H54 (cell line): ENCODE measurements at regions not wholly inside any gene's neighbourhood (a gene's known extent, or its start where the extent isn't known, plus 50 kb on each side); places are given as distances from the start of the nearest gene placed in this dataset.

Experiments
- DNase-seq: peaks from one replicate; pipeline ENCODE4 v3.0.0; 2011; ENCODE audit warnings: low spot score, mixed read lengths; ENCODE audit not compliant: insufficient read length
- FAIRE-seq: peaks from 3 replicates; lab custom pipeline; 2011; peaks lifted over from hg19 to GRCh38; lab: Jason Lieb, UNC
- POLR2A ChIP-seq: IDR thresholded peaks from 2 replicates; pipeline ENCODE4 v1.6.1; 2011; ENCODE audit warnings: low read depth, mild to moderate bottlenecking, low read length

GRCh38 chr4:104772849-104773248, 278.2 kb upstream of the CXXC4 start:
- no peak for TF ChIP-seq POLR2A
- no peak for FAIRE-seq
- DNase-seq: no peak

- no peak for FAIRE-seq
- no peak for DNase-seq
Observed at GRCh38 chr4:104795264-104795939, 300.7 kb upstream of the CXXC4 start.

GRCh38 chr4:104811727-104812126, 317.0 kb upstream of the CXXC4 start:
- no peak for TF ChIP-seq POLR2A
- FAIRE-seq (no peak), DNase-seq (no peak)

More at GRCh38 chr4:104795264-104795939, 300.7 kb upstream of the CXXC4 start:
- no peak for TF ChIP-seq POLR2A

- DNase-seq (no peak), FAIRE-seq (no peak)
- TF ChIP-seq POLR2A: no peak
Observed at GRCh38 chr4:104815665-104816064, 321.0 kb upstream of the CXXC4 start.

- FAIRE-seq: no peak
- TF ChIP-seq POLR2A: no peak
- no peak for DNase-seq
Observed at GRCh38 chr4:104818579-104818978, 323.9 kb upstream of the CXXC4 start.

GRCh38 chr4:104826171-104826570, 320.5 kb upstream of the TET2 start:
- TF ChIP-seq POLR2A: no peak
- DNase-seq (no peak), FAIRE-seq (no peak)

- DNase-seq (no peak), FAIRE-seq (no peak)
- no peak for TF ChIP-seq POLR2A
Observed at GRCh38 chr4:104829761-104830160, 316.9 kb upstream of the TET2 start.

- no peak for FAIRE-seq
- no peak for DNase-seq
- TF ChIP-seq POLR2A: no peak
Observed at GRCh38 chr4:104848597-104849225, 298.0 kb upstream of the TET2 start.

GRCh38 chr4:104859601-104860237, 287.0 kb upstream of the TET2 start:
- FAIRE-seq (no peak), DNase-seq (no peak)
- TF ChIP-seq POLR2A: no peak

- peak; percentile 58 for FAIRE-seq
- peak; percentile 2 for DNase-seq
- no peak for TF ChIP-seq POLR2A
Observed at GRCh38 chr4:104860238-104861123, 286.2 kb upstream of the TET2 start.

GRCh38 chr4:104866809-104867208, 279.9 kb upstream of the TET2 start:
- DNase-seq (no peak), FAIRE-seq (no peak)
- no peak for TF ChIP-seq POLR2A

- TF ChIP-seq POLR2A: no peak
- FAIRE-seq (no peak), DNase-seq (no peak)
Observed at GRCh38 chr4:104868533-104868932, 278.1 kb upstream of the TET2 start.

GRCh38 chr4:104868958-104869357, 277.7 kb upstream of the TET2 start:
- DNase-seq: no peak
- FAIRE-seq: no peak

More at GRCh38 chr4:104868958-104869357, 277.7 kb upstream of the TET2 start:
- no peak for TF ChIP-seq POLR2A
